ENCODE measurements at regions not wholly inside any gene's neighbourhood (a gene's known extent, or its start where the extent isn't known, plus 50 kb on each side); places are given as distances from the start of the nearest gene placed in this dataset.

- TF ChIP-seq CTCF (IDR thresholded peaks at IDR 0.05) (no peak), POLR2A (IDR thresholded peaks at IDR 0.05) (no peak)
These were observed 333.6 kb upstream of the GYPC start for GRCh38 chr2:126322342-126322741.
